Caco-2 (cell line): ENCODE measurements at regions not wholly inside any gene's neighbourhood (a gene's known extent, or its start where the extent isn't known, plus 50 kb on each side); places are given as distances from the start of the nearest gene placed in this dataset.

Experiments
- BruUV-seq: library from RNA; stranded (reverse); fragments of 400-500 nt; replicated peaks from 2 replicates; lab custom pipeline; 2021; lab: Mats Ljungman, UMichigan
- CTCF ChIA-PET: fragments of 300-600 bp; sonication (Branson Sonifier 250); formaldehyde crosslinking; loops from one replicate; lab custom pipeline; 2022; ENCODE audit warnings: antibody characterized with exemption; lab: Charles Lee
- POLR2A ChIA-PET: fragments of 300-600 bp; sonication (Branson Sonifier 250); formaldehyde crosslinking; loops from one replicate; lab custom pipeline; 2022; ENCODE audit warnings: antibody characterized with exemption; lab: Charles Lee
- DNase-seq, 2 experiments: peaks; one replicate each; pipeline versions ENCODE4 v3.0.0 to v3.0.0-alpha.2; 2020 to 2022
- H3K27me3 ChIP-seq: replicated peaks from 2 replicates; pipeline ENCODE4 v1.6.0; 2011; ENCODE audit warnings: low read length; ENCODE audit not compliant: control insufficient read depth, insufficient read depth
- H3K36me3 ChIP-seq: 2 replicates; pipeline ENCODE4 v1.5.1; 2011; ENCODE audit warnings: low read length; ENCODE audit not compliant: control insufficient read depth, insufficient read depth
- H3K4me1 ChIP-seq: fragments of 250-450 bp; sonication (Bioruptor Pico); 2 replicates; pipeline ENCODE4 v1.5.1; 2020; ENCODE audit warnings: mild to moderate bottlenecking
- H3K4me3 ChIP-seq: 2 replicates; pipeline ENCODE4 v1.5.1; 2011; ENCODE audit warnings: low read depth, mild to moderate bottlenecking, control low read depth, low read length
- H3K9me3 ChIP-seq: fragments of 250-450 bp; sonication (Bioruptor Pico); 2 replicates; pipeline ENCODE4 v1.5.1; 2020; ENCODE audit warnings: mild to moderate bottlenecking, moderate library complexity
- H3K27ac Mint-ChIP-seq: one replicate; pipeline ENCODE4 v1.8.0; 2022; ENCODE audit warnings: mixed read lengths; ENCODE audit not compliant: unreplicated experiment
- H3K27me3 Mint-ChIP-seq: one replicate; pipeline ENCODE4 v1.8.0; 2022; ENCODE audit warnings: mixed read lengths; ENCODE audit not compliant: insufficient read depth, unreplicated experiment
- H3K36me3 Mint-ChIP-seq: one replicate; pipeline ENCODE4 v1.8.0; 2022; ENCODE audit warnings: mild to moderate bottlenecking, mixed read lengths; ENCODE audit not compliant: insufficient read depth, unreplicated experiment
- H3K4me1 Mint-ChIP-seq: one replicate; pipeline ENCODE4 v1.8.0; 2022; ENCODE audit warnings: low read depth, mixed read lengths; ENCODE audit not compliant: unreplicated experiment
- H3K4me3 Mint-ChIP-seq: one replicate; pipeline ENCODE4 v1.8.0; 2022; ENCODE audit warnings: mild to moderate bottlenecking, moderate library complexity, mixed read lengths; ENCODE audit not compliant: unreplicated experiment
- H3K9me3 Mint-ChIP-seq: one replicate; pipeline ENCODE4 v1.8.0; 2022; ENCODE audit warnings: mixed read lengths; ENCODE audit not compliant: unreplicated experiment
- CTCF ChIP-seq, 2 experiments: fragments of 200-600 bp in 1 of 2; IDR thresholded peaks; 1 replicate in 1 of 2; 2 replicates in 1 of 2; pipeline versions ENCODE4 v1.5.1 to v1.8.0; 2011 to 2022; ENCODE audit warnings: antibody characterized with exemption in 1 of 2, control low read depth in 1 of 2, inconsistent platforms in 1 of 2, low read depth in 1 of 2, low read length in 1 of 2, mild to moderate bottlenecking in 1 of 2, moderate library complexity in 1 of 2; ENCODE audit not compliant: insufficient read depth in 1 of 2, severe bottlenecking in 1 of 2, unreplicated experiment in 1 of 2
- intact Hi-C: fragments of 100-400 bp; cut with micrococcal nuclease; formaldehyde crosslinking; loops from one replicate; pipeline ENCODE4 v1.10.0; 2022; ENCODE audit not compliant: unreplicated experiment

- peaks cover 11% of the 10 kb centered on the region for H3K9me3 Mint-ChIP-seq
- H3K4me1 Mint-ChIP-seq: no peaks in the 10 kb centered on the region
- ChIA-PET CTCF (no interaction called here), POLR2A (no interaction called here)
- no peak overlapping the region for H3K27ac Mint-ChIP-seq
- no peak for DNase-seq
- BruUV-seq: no TSS peak
- no peak for TF ChIP-seq CTCF (IDR thresholded peaks at IDR 0.05; ENCODE audit: insufficient read depth in 1 of 2, low read depth in 1 of 2, low read length in 1 of 2, severe bottlenecking in 1 of 2, unreplicated experiment in 1 of 2)
- Histone ChIP-seq H3K4me1 (no peaks in the 10 kb centered on the region), H3K9me3 (no peaks in the 10 kb centered on the region), H3K4me3 (no peak overlapping the region), H3K27me3 (no peaks in the 10 kb centered on the region), H3K36me3 (no peaks in the 10 kb centered on the region)
- no peaks in the 10 kb centered on the region for H3K36me3 Mint-ChIP-seq
- intact Hi-C loops: no loop called here
- H3K4me3 Mint-ChIP-seq: no peak overlapping the region
- H3K27me3 Mint-ChIP-seq: peaks cover 13% of the 10 kb centered on the region
Measured at GRCh38 chr1:177710696-177711620, 258.9 kb downstream of the SEC16B start.

GRCh38 chr1:177708406-177708805, 261.5 kb downstream of the SEC16B start:
- Mint-ChIP-seq H3K9me3 (no peaks in the 10 kb centered on the region), H3K27ac (no peak overlapping the region), H3K36me3 (no peaks in the 10 kb centered on the region), H3K4me1 (no peaks in the 10 kb centered on the region), H3K27me3 (peaks cover 18% of the 10 kb centered on the region), H3K4me3 (no peak overlapping the region)
- DNase-seq: no peak
- TF ChIP-seq CTCF (IDR thresholded peaks at IDR 0.05; ENCODE audit: insufficient read depth in 1 of 2, low read depth in 1 of 2, low read length in 1 of 2, severe bottlenecking in 1 of 2, unreplicated experiment in 1 of 2): no peak
- intact Hi-C loops: no loop called here
- H3K9me3 ChIP-seq: no peaks in the 10 kb centered on the region
- no TSS peak for BruUV-seq
- ChIA-PET POLR2A (no interaction called here), CTCF (no interaction called here)
- H3K4me3 ChIP-seq: no peak overlapping the region
- H3K36me3 ChIP-seq: no peaks in the 10 kb centered on the region
- H3K27me3 ChIP-seq: no peaks in the 10 kb centered on the region
- H3K4me1 ChIP-seq: no peaks in the 10 kb centered on the region

GRCh38 chr1:177706977-177707376, 262.9 kb downstream of the SEC16B start:
- Mint-ChIP-seq H3K9me3 (no peaks in the 10 kb centered on the region), H3K36me3 (no peaks in the 10 kb centered on the region), H3K27ac (no peak overlapping the region), H3K4me3 (no peak overlapping the region), H3K27me3 (peaks cover 18% of the 10 kb centered on the region), H3K4me1 (no peaks in the 10 kb centered on the region)
- no peak for DNase-seq
- ChIA-PET POLR2A (no interaction called here), CTCF (no interaction called here)
- H3K4me1 ChIP-seq: no peaks in the 10 kb centered on the region
- H3K36me3 ChIP-seq: no peaks in the 10 kb centered on the region
- H3K9me3 ChIP-seq: no peaks in the 10 kb centered on the region
- TF ChIP-seq CTCF (IDR thresholded peaks at IDR 0.05; ENCODE audit: insufficient read depth in 1 of 2, low read depth in 1 of 2, low read length in 1 of 2, severe bottlenecking in 1 of 2, unreplicated experiment in 1 of 2): no peak
- H3K4me3 ChIP-seq: no peak overlapping the region
- H3K27me3 ChIP-seq: no peaks in the 10 kb centered on the region
- BruUV-seq: no TSS peak
- intact Hi-C loops: no loop called here
